ENCODE measurements at regions not wholly inside any gene's neighbourhood (a gene's known extent, or its start where the extent isn't known, plus 50 kb on each side); places are given as distances from the start of the nearest gene placed in this dataset.
"Not testable (repeated sequence)": the region's sequence is repeated elsewhere in the genome, so short reads cannot be mapped to it uniquely, and the experiment has no call there.

DNA sequence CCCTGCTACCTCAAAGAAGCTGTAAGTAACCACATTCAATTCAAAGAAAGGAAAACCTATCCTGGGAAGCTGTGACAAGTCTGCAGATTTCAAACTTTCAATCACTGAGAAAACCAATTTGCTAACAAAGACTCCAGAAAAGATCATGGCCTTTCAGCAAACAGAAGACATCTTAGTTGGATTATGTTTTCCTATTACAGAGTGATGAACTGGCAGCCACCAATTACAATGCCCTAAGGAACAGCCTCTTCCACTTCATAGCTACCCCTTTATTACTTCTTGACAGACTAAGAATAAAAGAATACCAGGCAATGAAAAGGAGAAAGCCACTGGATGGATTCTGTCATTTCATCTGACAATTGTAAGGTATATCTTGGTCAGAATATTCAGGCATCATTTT, 128.2 kb upstream of the RASEF start:
- TF ChIP-seq, protein P1, sequence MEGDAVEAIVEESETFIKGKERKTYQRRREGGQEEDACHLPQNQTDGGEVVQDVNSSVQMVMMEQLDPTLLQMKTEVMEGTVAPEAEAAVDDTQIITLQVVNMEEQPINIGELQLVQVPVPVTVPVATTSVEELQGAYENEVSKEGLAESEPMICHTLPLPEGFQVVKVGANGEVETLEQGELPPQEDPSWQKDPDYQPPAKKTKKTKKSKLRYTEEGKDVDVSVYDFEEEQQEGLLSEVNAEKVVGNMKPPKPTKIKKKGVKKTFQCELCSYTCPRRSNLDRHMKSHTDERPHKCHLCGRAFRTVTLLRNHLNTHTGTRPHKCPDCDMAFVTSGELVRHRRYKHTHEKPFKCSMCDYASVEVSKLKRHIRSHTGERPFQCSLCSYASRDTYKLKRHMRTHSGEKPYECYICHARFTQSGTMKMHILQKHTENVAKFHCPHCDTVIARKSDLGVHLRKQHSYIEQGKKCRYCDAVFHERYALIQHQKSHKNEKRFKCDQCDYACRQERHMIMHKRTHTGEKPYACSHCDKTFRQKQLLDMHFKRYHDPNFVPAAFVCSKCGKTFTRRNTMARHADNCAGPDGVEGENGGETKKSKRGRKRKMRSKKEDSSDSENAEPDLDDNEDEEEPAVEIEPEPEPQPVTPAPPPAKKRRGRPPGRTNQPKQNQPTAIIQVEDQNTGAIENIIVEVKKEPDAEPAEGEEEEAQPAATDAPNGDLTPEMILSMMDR (IDR thresholded peaks at IDR 0.05; ENCODE audit: insufficient read depth, low read depth, low read length): no peak
- H3K27me3 ChIP-seq (ENCODE audit: control insufficient read depth, insufficient read depth, low read length): no peaks in the 10 kb centered on the region
- no peaks in the 10 kb centered on the region for H3K36me3 ChIP-seq (ENCODE audit: control insufficient read depth, insufficient read depth, low read length)
- POLR2A ChIA-PET: no interaction called here
- no peak overlapping the region for H3K4me3 ChIP-seq (ENCODE audit: low read depth, low read length)
- CTCF ChIA-PET: interaction anchor here (1.5 kb wide), 1 partner anchor 8 kb away, joined by 3 read pairs; no protein-coding TSS in a partner anchor
- no peak for DNase-seq (ENCODE audit: low read depth)

GRCh38 chr9:83189026-83189425, 126.1 kb upstream of the RASEF start:
- H3K4me3 ChIP-seq (ENCODE audit: low read depth, low read length); H3K36me3 ChIP-seq (ENCODE audit: control insufficient read depth, insufficient read depth, low read length); H3K27me3 ChIP-seq (ENCODE audit: control insufficient read depth, insufficient read depth, low read length); DNase-seq (ENCODE audit: low read depth); POLR2A ChIA-PET: not testable (repeated sequence)
- CTCF ChIA-PET: interaction anchor here (0.6 kb wide), 1 partner anchor 263 kb away, joined by 4 read pairs; no protein-coding TSS in a partner anchor

DNA sequence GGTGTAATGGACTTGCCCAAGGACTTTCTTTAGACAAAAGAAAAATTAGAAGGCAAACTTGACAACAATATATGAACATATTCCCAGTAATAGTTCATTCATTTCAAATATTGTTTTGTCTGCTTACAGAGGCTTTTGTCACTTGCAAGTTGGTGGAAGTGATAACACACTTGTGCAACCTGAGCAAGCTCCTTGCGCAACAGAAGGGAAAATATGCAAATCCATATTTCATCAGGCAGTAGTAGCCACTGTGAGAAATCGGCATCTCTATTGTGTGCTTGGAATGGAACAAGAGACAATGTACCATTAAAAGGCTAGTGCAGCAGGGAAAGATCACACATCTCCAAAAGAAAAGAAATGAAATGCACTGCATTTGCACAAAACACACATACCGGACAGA, 125.3 kb upstream of the RASEF start:
- TF ChIP-seq, protein P1 (IDR thresholded peaks at IDR 0.05; ENCODE audit: insufficient read depth, low read depth, low read length): no peak
- POLR2A ChIA-PET: no interaction called here
- no peak for DNase-seq (ENCODE audit: low read depth)
- CTCF ChIA-PET: no interaction called here
- no peaks in the 10 kb centered on the region for H3K36me3 ChIP-seq (ENCODE audit: control insufficient read depth, insufficient read depth, low read length)
- no peaks in the 10 kb centered on the region for H3K27me3 ChIP-seq (ENCODE audit: control insufficient read depth, insufficient read depth, low read length)
- no peak overlapping the region for H3K4me3 ChIP-seq (ENCODE audit: low read depth, low read length)

DNA sequence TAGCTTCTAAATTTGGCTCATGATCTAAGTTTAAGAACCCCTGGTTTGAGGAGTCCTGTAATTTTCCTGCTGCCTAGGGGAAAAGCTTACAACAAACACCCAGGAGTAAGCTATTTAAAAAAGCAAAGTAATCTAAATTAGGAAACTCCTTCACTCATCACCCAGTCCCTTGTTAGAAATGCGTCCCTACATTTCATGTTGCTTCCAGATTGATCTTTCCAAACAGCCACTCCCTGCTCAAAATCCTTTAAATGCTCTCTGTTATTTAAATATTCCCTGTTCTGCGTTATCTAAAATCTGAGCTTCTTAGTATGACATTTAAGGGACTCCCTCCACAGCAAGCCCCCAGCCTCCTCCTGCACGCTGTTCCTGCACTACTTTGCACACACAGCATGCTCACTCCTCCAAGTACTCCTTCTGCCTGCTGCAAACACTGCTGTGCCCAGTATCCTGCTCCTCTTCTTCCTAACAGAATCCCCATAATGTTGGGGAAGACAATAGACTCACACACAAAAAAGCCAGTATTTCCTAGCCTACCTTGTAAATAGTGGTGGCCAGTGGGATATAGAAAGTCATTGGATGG, 123.3 kb upstream of the RASEF start:
- POLR2A ChIA-PET: no interaction called here
- H3K27me3 ChIP-seq (ENCODE audit: control insufficient read depth, insufficient read depth, low read length): no peaks in the 10 kb centered on the region
- CTCF ChIA-PET: no interaction called here
- H3K4me3 ChIP-seq (ENCODE audit: low read depth, low read length): no peak overlapping the region
- no peak for DNase-seq (ENCODE audit: low read depth)
- H3K36me3 ChIP-seq (ENCODE audit: control insufficient read depth, insufficient read depth, low read length): no peaks in the 10 kb centered on the region
- TF ChIP-seq, protein P1 (IDR thresholded peaks at IDR 0.05; ENCODE audit: insufficient read depth, low read depth, low read length): no peak

DNA sequence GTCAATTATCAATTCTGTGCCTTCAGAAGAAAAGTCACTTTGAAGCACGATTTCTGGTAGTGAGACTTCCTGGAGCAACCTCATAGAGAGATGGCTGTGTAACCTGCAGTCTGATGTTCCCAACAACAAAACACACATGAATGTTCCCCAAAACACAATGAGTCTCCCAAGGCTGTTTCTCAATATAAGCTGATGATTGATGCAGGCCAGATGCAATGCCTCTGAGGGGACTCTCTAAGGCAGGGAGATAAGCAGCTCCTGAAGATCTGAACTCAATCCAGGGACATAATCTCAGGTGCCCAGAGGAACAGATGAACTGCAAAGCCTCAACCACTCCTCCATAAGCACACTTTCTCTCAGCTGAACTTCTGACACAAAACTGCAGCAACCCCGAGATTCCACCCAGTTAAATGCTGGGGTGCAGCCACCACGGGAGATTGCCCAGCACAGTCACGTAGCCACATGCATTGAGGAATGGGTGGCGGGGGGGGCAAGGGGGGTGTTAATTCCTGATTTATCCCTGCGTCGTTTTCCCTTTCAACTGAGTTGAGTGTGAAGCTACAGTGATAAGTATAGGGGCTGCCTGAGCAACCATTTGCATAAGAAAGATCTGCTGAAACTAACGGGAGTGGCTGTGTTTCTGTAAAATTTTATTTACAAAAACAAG, 122.7 kb upstream of the RASEF start:
- H3K36me3 ChIP-seq (ENCODE audit: control insufficient read depth, insufficient read depth, low read length): no peaks in the 10 kb centered on the region
- ChIA-PET CTCF (no interaction called here), POLR2A (no interaction called here)
- no peak for DNase-seq (ENCODE audit: low read depth)
- TF ChIP-seq, protein P1 (IDR thresholded peaks at IDR 0.05; ENCODE audit: insufficient read depth, low read depth, low read length): no peak
- H3K27me3 ChIP-seq (ENCODE audit: control insufficient read depth, insufficient read depth, low read length): no peaks in the 10 kb centered on the region
- no peak overlapping the region for H3K4me3 ChIP-seq (ENCODE audit: low read depth, low read length)

DNA sequence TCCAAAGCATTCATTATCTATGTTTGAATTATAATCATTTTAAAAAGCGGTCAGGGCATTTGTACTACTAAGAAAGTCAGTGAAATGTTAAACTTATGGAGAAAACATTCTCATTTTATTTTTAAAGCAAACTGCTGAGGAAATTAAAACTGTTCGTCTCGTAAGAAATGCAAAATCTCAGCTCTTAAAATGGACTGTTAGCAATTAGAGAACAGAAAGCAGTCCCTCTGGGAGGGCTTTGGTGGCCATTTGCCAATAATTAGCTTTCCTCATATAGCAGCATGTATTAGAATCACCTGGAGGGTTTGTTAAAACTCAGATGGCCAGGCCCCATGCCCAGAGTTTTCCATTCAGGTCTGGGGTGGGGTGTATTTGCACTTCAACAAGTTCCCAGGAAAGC, 120.7 kb upstream of the RASEF start:
- Histone ChIP-seq H3K27me3 (ENCODE audit: control insufficient read depth, insufficient read depth, low read length) (no peaks in the 10 kb centered on the region), H3K36me3 (ENCODE audit: control insufficient read depth, insufficient read depth, low read length) (no peaks in the 10 kb centered on the region), H3K4me3 (ENCODE audit: low read depth, low read length) (no peak overlapping the region)
- POLR2A ChIA-PET: no interaction called here
- CTCF ChIA-PET: no interaction called here
- TF ChIP-seq, protein P1 (IDR thresholded peaks at IDR 0.05; ENCODE audit: insufficient read depth, low read depth, low read length): no peak
- DNase-seq (ENCODE audit: low read depth): no peak
